A549 (cell line): ENCODE measurements at regions not wholly inside any gene's neighbourhood (a gene's known extent, or its start where the extent isn't known, plus 50 kb on each side); places are given as distances from the start of the nearest gene placed in this dataset.

Experiments
- ATAC-seq, 2 experiments: fragments of 200-7000 bp in 1 of 2; fragments of >200 bp in 1 of 2; cut with Nextera tagmentation in 1 of 2; cut with Tn5 transposase in 1 of 2; 3 replicates each; pipeline versions ENCODE4 v1.8.0 to v1.9.1; 2018 to 2020; ENCODE audit warnings: mild to moderate bottlenecking in 1 of 2, moderate library complexity in 1 of 2
- CTCF ChIA-PET: fragments of 300-600 bp; sonication (Branson Sonifier 250); formaldehyde crosslinking; extraction: SDS; loops from one replicate; lab custom pipeline; 2021; ENCODE audit warnings: antibody characterized with exemption, inconsistent platforms; lab: Yijun Ruan, JAX
- POLR2A ChIA-PET: fragments of 350-600 bp; formaldehyde crosslinking; extraction: SDS; loops from one replicate; lab custom pipeline; 2021; ENCODE audit warnings: antibody characterized with exemption, inconsistent platforms; lab: Yijun Ruan, JAX
- DNase-seq, 2 experiments: peaks; one replicate each; pipeline versions ENCODE4 v3.0.0 to v3.0.0-alpha.2; 2011 to 2016; ENCODE audit warnings: low read depth in 1 of 2, low spot score in 1 of 2
- FAIRE-seq: peaks from 2 replicates; lab custom pipeline; 2011; peaks lifted over from hg19 to GRCh38; lab: Jason Lieb, UNC
- H3K27ac ChIP-seq, 2 experiments: fragments of >200 bp; sonication (Bioruptor Twin); formaldehyde crosslinking; 3 replicates each; pipeline ENCODE4 v1.5.1; 2016 to 2017
- H3K4me1 ChIP-seq: fragments of >200 bp; sonication (Bioruptor Twin); formaldehyde crosslinking; 3 replicates; pipeline ENCODE4 v1.6.1; 2016
- H3K4me2 ChIP-seq: fragments of >200 bp; sonication (Bioruptor Twin); formaldehyde crosslinking; 3 replicates; pipeline ENCODE4 v1.6.1; 2016
- H3K4me3 ChIP-seq: fragments of >200 bp; sonication (Bioruptor Twin); formaldehyde crosslinking; 3 replicates; pipeline ENCODE4 v1.5.1; 2016
- H3K9me3 ChIP-seq: fragments of >200 bp; sonication (Bioruptor Twin); formaldehyde crosslinking; 3 replicates; pipeline ENCODE4 v1.6.1; 2016
- ATOH8 ChIP-seq: fragments of 250-450 bp; sonication (Bioruptor Pico); IDR thresholded peaks from 2 replicates; pipeline ENCODE4 v1.5.0; 2020; ENCODE audit warnings: low read depth, mild to moderate bottlenecking, moderate library complexity
- BHLHE40 ChIP-seq: IDR thresholded peaks from 2 replicates; pipeline ENCODE4 v1.6.1; 2012; ENCODE audit warnings: low read depth, low read length, inconsistent platforms
- CBX2 ChIP-seq: fragments of 200-600 bp; sonication (generic); IDR thresholded peaks from 2 replicates; pipeline ENCODE4 v1.6.1; 2016; ENCODE audit warnings: low read depth, mild to moderate bottlenecking, borderline replicate concordance
- CTCF ChIP-seq: fragments of >200 bp; sonication (Bioruptor Twin); formaldehyde crosslinking; IDR thresholded peaks from 3 replicates; pipeline ENCODE4 v1.5.1; 2016
- EHF ChIP-seq: fragments of 250-450 bp; sonication (Bioruptor Pico); IDR thresholded peaks from 2 replicates; pipeline ENCODE4 v1.5.0; 2020; ENCODE audit warnings: mild to moderate bottlenecking
- EHMT2 ChIP-seq: fragments of 200-600 bp; sonication (generic); IDR thresholded peaks from 2 replicates; pipeline ENCODE4 v1.6.1; 2016; ENCODE audit warnings: antibody characterized with exemption, low read depth, mild to moderate bottlenecking, moderate library complexity
- EP300 ChIP-seq, 2 experiments: fragments of >200 bp; sonication (Bioruptor Twin); formaldehyde crosslinking; IDR thresholded peaks; 2 replicates in 1 of 2; 3 replicates in 1 of 2; pipeline ENCODE4 v1.6.1; 2016 to 2017
- FOSL2 ChIP-seq, 2 experiments: fragments of 450-650 bp in 1 of 2; fragments of >200 bp in 1 of 2; sonication (Bioruptor Twin) in 1 of 2; formaldehyde crosslinking; IDR thresholded peaks; 2 replicates each; pipeline versions ENCODE4 v1.5.0 to v1.6.1; 2016 to 2020; ENCODE audit warnings: mild to moderate bottlenecking in 1 of 2, moderate library complexity in 1 of 2
- MAZ ChIP-seq: fragments of 150-350 bp; IDR thresholded peaks from 2 replicates; pipeline ENCODE4 v1.6.1; 2014; ENCODE audit warnings: antibody characterized with exemption, low read depth, low read length, borderline replicate concordance
- MYC ChIP-seq: IDR thresholded peaks from 2 replicates; pipeline ENCODE4 v1.6.1; 2012; ENCODE audit warnings: mild to moderate bottlenecking, inconsistent platforms, low read length, improper control_type of control experiment, borderline replicate concordance
- NFE2L2 ChIP-seq: fragments of 150-350 bp; conservative IDR thresholded peaks from 2 replicates; pipeline ENCODE4 v1.6.1; 2014; ENCODE audit warnings: low read length
- NR3C1 ChIP-seq: fragments of >200 bp; sonication (Bioruptor Twin); formaldehyde crosslinking; IDR thresholded peaks from 3 replicates; pipeline ENCODE4 v1.6.1; 2017
- POLR2A ChIP-seq: IDR thresholded peaks from 2 replicates; pipeline ENCODE4 v1.6.1; 2012; ENCODE audit warnings: mild to moderate bottlenecking, low read length
- POLR2AphosphoS2 ChIP-seq: conservative IDR thresholded peaks from 2 replicates; pipeline ENCODE4 v1.6.1; 2012; ENCODE audit warnings: low read length, improper control_type of control experiment, inconsistent platforms
- RAD21 ChIP-seq, 2 experiments: fragments of >200 bp in 1 of 2; sonication (Bioruptor Twin) in 1 of 2; formaldehyde crosslinking in 1 of 2; IDR thresholded peaks in 1 of 2; conservative IDR thresholded peaks in 1 of 2; 2 replicates in 1 of 2; 3 replicates in 1 of 2; pipeline ENCODE4 v1.6.1; 2012 to 2018; ENCODE audit warnings: inconsistent platforms in 1 of 2
- REST ChIP-seq: fragments of 200-600 bp; sonication (generic); IDR thresholded peaks from 2 replicates; pipeline ENCODE4 v1.6.1; 2016; ENCODE audit warnings: antibody characterized with exemption, mild to moderate bottlenecking, moderate library complexity
- SMC3 ChIP-seq: fragments of >200 bp; sonication (Bioruptor Twin); formaldehyde crosslinking; IDR thresholded peaks from 3 replicates; pipeline ENCODE4 v1.6.1; 2018; ENCODE audit warnings: inconsistent platforms
- ZFP36 ChIP-seq: fragments of 450-650 bp; IDR thresholded peaks from 2 replicates; pipeline ENCODE4 v1.6.1; 2014; ENCODE audit warnings: borderline replicate concordance; ENCODE audit not compliant: partially characterized antibody
- WGBS: methylation state at CpG from one replicate; pipeline ENCODE4 v1.1.6; 2017; ENCODE audit errors: missing lambda C conversion rate; 5-methylcytosine and 5-hydroxymethylcytosine counted together

DNA sequence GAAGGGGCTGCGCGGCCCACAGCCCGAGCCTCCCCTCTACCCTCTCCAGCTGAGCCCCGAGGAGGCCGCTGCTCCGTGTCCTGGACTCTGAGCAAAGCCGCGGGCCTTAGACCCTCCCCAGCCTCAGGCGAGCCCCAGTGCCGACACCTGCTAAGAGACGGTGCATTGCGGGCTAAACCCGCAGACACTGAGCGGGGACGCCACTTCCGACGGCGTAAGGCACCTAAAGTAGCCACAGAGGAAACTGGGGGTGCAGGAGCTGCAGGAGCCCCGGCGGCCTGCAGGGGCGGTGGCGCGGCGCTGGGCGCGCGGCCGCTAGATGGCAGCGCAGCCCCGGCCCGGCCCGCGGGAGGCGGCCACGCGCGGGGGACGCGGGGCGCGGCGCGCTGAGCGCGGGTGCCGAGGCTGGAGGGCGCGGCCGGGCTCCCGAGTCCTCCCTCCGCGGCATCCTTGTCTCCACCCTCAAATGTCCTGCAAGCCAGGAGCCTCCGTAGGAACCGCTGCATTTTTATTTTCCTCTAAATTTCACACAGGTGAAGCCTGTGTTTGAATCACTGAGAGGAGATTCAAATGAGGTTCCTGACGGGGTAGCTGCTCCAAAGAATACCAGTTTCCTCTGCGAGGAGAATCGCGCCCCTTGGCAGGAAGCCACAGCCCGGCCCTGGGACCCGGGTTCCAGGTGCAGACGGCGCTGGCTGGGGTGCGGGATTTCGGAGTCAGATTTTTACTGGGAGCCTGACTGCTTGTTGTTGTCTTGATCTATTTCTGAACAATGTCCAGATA, 650.5 kb downstream of the GALR1 start:
- ChIA-PET CTCF (interaction anchor here (0.6 to 1.5 kb wide), 10 partner anchors 9 to 844 kb away, joined by 3 to 4 read pairs (median 3); no protein-coding TSS in a partner anchor), POLR2A (no interaction called here)
- WGBS, result 12% methylated on average over 20 of the region's 64 CpGs
- no peaks in the 10 kb centered on the region for H3K4me1 ChIP-seq
- TF ChIP-seq POLR2A, result no peak
- no peak for TF ChIP-seq CBX2
- peak in 1 of 2 experiments; percentile 34; a peak in 3 of 5 replicates for TF ChIP-seq RAD21 (conservative IDR thresholded peaks at IDR 0.05 in 1 of 2, IDR thresholded peaks at IDR 0.05 in 1 of 2)
- TF ChIP-seq EP300 (IDR thresholded peaks at IDR 0.05), result no peak
- TF ChIP-seq CTCF, result peak; percentile 92
- TF ChIP-seq MAZ, result no peak
- TF ChIP-seq NFE2L2, result no peak
- TF ChIP-seq FOSL2 (IDR thresholded peaks at IDR 0.05), result no peak
- TF ChIP-seq FOSL2 (CRISPR knock-in tag; IDR thresholded peaks at IDR 0.05), result no peak
- no peak for TF ChIP-seq BHLHE40
- peak; percentile 53; the same call in 2 of the 3 replicates for TF ChIP-seq SMC3
- peak overlapping the region; percentile 88 for H3K4me2 ChIP-seq
- DNase-seq (peak; percentile 21 to 33), FAIRE-seq (no peak), ATAC-seq (peak; percentile 98 to 99)
- H3K9me3 ChIP-seq, result no peaks in the 10 kb centered on the region
- H3K4me3 ChIP-seq, result peak overlapping the region; percentile 41
- H3K27ac ChIP-seq, result peak overlapping the region; percentile 33 to 70; a peak in 2 of 6 replicates

DNA sequence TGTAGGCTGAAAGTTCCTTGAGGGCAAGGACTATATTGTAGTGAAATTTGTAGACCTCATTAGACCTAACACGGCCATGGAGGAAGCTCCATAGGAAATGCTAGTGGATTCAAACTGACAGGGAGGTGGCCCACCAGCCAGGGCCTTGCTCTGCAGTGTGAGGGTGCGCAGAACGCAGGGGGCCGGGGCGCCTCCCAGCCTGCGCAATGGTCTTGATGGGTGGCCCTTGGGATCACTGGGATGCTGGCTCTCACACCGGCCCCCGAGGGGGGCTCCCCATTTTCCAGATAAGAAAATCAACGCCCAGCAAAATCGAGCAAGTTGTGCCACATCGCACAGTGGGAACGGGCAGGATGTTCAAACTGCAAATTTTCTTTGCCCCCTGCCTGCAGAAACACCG, 655.4 kb downstream of the GALR1 start:
- TF ChIP-seq ATOH8 (CRISPR knock-in tag) (no peak), NR3C1 (no peak), CBX2 (no peak), ZFP36 (no peak), EHF (CRISPR knock-in tag) (no peak), EHMT2 (no peak), MYC (no peak), POLR2AphosphoS2 (no peak), REST (no peak)
- Histone ChIP-seq H3K4me1 (no peaks in the 10 kb centered on the region), H3K27ac (no peak overlapping the region), H3K4me2 (no peak overlapping the region), H3K4me3 (no peak overlapping the region), H3K9me3 (no peaks in the 10 kb centered on the region)
- DNase-seq (no peak), FAIRE-seq (no peak), ATAC-seq (no peak)
- 56% methylated on average over 9 of the region's 13 CpGs for WGBS
- ChIA-PET POLR2A (no interaction called here), CTCF (no interaction called here)
